ENCODE measurements at regions not wholly inside any gene's neighbourhood (a gene's known extent, or its start where the extent isn't known, plus 50 kb on each side); places are given as distances from the start of the nearest gene placed in this dataset.

GRCh38 chr4:56215141-56215783 is 172.0 kb downstream of the AASDH start:
- Histone ChIP-seq H3K4me1 (no peaks in the 10 kb centered on the region), H3K36me3 (no peaks in the 10 kb centered on the region), H3K27ac (no peak overlapping the region), H3K27me3 (no peaks in the 10 kb centered on the region), H3K9me3 (no peaks in the 10 kb centered on the region), H3K4me3 (no peak overlapping the region)
- intact Hi-C loops (cut with DNase I) = no loop called here
- TF ChIP-seq CTCF (IDR thresholded peaks at IDR 0.05) = no peak
- DNase-seq = no peak
- no peak for ATAC-seq

DNA sequence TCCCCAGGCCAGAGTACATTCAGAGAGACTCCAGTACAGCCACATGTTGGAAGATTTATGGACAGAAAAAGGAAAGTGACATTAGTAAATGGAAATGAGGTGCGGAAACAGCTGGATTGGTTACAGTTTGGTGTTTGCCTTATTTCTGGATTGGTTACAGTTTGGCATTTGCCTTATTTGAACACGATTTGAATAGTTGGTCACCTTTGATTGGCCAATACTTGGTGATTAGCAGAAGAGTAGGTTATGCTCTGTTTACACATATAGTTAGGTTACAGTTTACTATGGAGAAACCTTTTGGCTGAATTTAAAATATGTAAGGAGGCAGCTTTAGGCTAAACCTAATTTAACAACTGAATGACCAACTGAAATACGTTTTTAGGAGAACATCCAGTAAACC is 173.7 kb downstream of the AASDH start:
- H3K4me3 ChIP-seq = no peak overlapping the region
- no peak for DNase-seq
- intact Hi-C loops (cut with DNase I) = no loop called here
- no peaks in the 10 kb centered on the region for H3K27me3 ChIP-seq
- TF ChIP-seq CTCF (IDR thresholded peaks at IDR 0.05) = no peak
- ATAC-seq = no peak
- no peak overlapping the region for H3K27ac ChIP-seq
- no peaks in the 10 kb centered on the region for H3K4me1 ChIP-seq
- no peaks in the 10 kb centered on the region for H3K36me3 ChIP-seq
- no peaks in the 10 kb centered on the region for H3K9me3 ChIP-seq

DNA sequence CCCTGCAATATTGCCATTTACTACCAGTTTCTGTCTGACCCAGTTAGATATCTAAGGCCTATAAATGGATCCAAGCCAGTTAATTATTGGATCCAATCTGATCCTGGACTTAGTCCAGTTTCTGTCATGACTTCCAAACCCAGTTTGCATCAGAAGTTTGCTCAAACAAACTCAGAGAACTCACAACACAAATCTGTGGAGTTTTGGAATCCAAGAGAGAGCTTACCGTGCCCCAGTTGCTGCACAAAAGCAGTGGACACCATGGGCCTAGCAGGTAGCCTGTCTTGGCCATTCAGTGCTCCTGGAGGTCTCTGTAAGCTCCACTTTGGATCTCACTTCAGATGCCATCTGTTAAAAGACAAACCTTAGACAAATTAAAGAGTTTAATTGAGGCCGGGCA is 174.5 kb downstream of the AASDH start:
- ATAC-seq (no peak), DNase-seq (no peak)
- TF ChIP-seq CTCF (IDR thresholded peaks at IDR 0.05) = no peak

GRCh38 chr4:56211202-56211601 is 176.1 kb downstream of the AASDH start:
- no peaks in the 10 kb centered on the region for H3K9me3 ChIP-seq

More for the DNA sequence above, 174.5 kb downstream of the AASDH start:
- Histone ChIP-seq H3K4me3 (no peak overlapping the region), H3K27me3 (no peaks in the 10 kb centered on the region), H3K36me3 (no peaks in the 10 kb centered on the region), H3K4me1 (no peaks in the 10 kb centered on the region), H3K9me3 (no peaks in the 10 kb centered on the region), H3K27ac (no peak overlapping the region)
- intact Hi-C loops (cut with DNase I) = no loop called here

GRCh38 chr4:56210397-56210796 is 176.9 kb downstream of the AASDH start:
- no peak overlapping the region for H3K4me3 ChIP-seq

More at GRCh38 chr4:56211202-56211601, 176.1 kb downstream of the AASDH start:
- intact Hi-C loops (cut with DNase I) = no loop called here
- DNase-seq = no peak
- peak; percentile 29 for ATAC-seq
- no peaks in the 10 kb centered on the region for H3K27me3 ChIP-seq
- H3K27ac ChIP-seq = no peak overlapping the region
- TF ChIP-seq CTCF (IDR thresholded peaks at IDR 0.05) = no peak
- no peaks in the 10 kb centered on the region for H3K4me1 ChIP-seq
- no peak overlapping the region for H3K4me3 ChIP-seq
- H3K36me3 ChIP-seq = no peaks in the 10 kb centered on the region

More at GRCh38 chr4:56210397-56210796, 176.9 kb downstream of the AASDH start:
- TF ChIP-seq CTCF (IDR thresholded peaks at IDR 0.05) = no peak
- DNase-seq (no peak), ATAC-seq (no peak)
- Histone ChIP-seq H3K27me3 (no peaks in the 10 kb centered on the region), H3K9me3 (no peaks in the 10 kb centered on the region), H3K4me1 (no peaks in the 10 kb centered on the region), H3K36me3 (no peaks in the 10 kb centered on the region), H3K27ac (no peak overlapping the region)
- intact Hi-C loops (cut with DNase I) = no loop called here

Measured in upper lobe of right lung (tissue), 1 donor.